B cell (primary cell): ENCODE measurements at regions not wholly inside any gene's neighbourhood (a gene's known extent, or its start where the extent isn't known, plus 50 kb on each side); places are given as distances from the start of the nearest gene placed in this dataset.

Source experiments
- CTCF ChIP-seq: fragments of 200-600 bp; IDR thresholded peaks from one replicate; pipeline ENCODE4 v1.8.0; 2022; ENCODE audit warnings: antibody characterized with exemption, mild to moderate bottlenecking
- EZH2 ChIP-seq: IDR thresholded peaks from 2 replicates; pipeline ENCODE4 v1.6.1; 2012; ENCODE audit warnings: borderline replicate concordance, low read depth, mild to moderate bottlenecking, moderate library complexity, low read length; ENCODE audit not compliant: insufficient read depth, poor library complexity, severe bottlenecking

DNA sequence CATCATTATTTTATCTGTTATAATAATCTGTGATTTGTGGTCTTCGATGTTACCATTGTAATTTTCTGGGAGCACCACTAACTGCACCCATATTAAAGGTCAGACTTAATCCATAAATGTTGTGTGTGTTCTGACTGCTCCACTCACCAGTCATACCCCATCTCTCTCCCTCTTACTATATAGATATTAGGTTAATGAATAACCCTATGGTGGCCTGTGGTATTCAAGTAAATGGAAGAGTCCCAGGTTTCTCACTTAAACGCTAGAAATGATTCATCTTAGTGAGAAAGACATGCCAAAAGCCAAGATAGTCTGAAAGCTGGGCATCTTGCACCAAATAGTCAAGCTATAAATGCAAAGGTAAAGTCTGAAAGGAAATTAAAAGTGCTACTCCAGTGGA is 1358.5 kb downstream of the ROBO2 start:
- TF ChIP-seq CTCF = no peak
- TF ChIP-seq EZH2 = no peak
